DOHH2 (cell line): ENCODE measurements at regions not wholly inside any gene's neighbourhood (a gene's known extent, or its start where the extent isn't known, plus 50 kb on each side); places are given as distances from the start of the nearest gene placed in this dataset.

Experiments
- H3F3A ChIP-seq: fragments of 200-600 bp; sonication (generic), shearing (Covaris generic); 2 replicates; pipeline ENCODE4 v1.6.0; 2016; ENCODE audit warnings: antibody characterized with exemption, mild to moderate bottlenecking; ENCODE audit not compliant: control insufficient read depth, insufficient read depth
- H3K27ac ChIP-seq: fragments of 200-600 bp; sonication (generic); 2 replicates; pipeline ENCODE4 v1.5.1; 2014; ENCODE audit warnings: low read depth, mild to moderate bottlenecking, low read length, moderate library complexity
- H3K27me3 ChIP-seq: fragments of 200-600 bp; sonication (generic); 2 replicates; pipeline ENCODE4 v1.6.1; 2014; ENCODE audit warnings: mild to moderate bottlenecking, low read length, mixed read lengths; ENCODE audit not compliant: control insufficient read depth
- H3K36me3 ChIP-seq: fragments of 200-600 bp; sonication (generic); 2 replicates; pipeline ENCODE4 v1.6.1; 2014; ENCODE audit warnings: mild to moderate bottlenecking, low read length, moderate library complexity, mixed read lengths; ENCODE audit not compliant: control insufficient read depth
- H3K4me1 ChIP-seq: fragments of 200-600 bp; sonication (generic); 2 replicates; pipeline ENCODE4 v1.6.1; 2014; ENCODE audit warnings: mild to moderate bottlenecking, low read length, mixed read lengths; ENCODE audit not compliant: control insufficient read depth
- H3K4me2 ChIP-seq: fragments of 200-600 bp; sonication (generic); 2 replicates; pipeline ENCODE4 v1.6.0; 2014; ENCODE audit warnings: mild to moderate bottlenecking, low read length, moderate library complexity
- H3K4me3 ChIP-seq: fragments of 200-600 bp; sonication (generic); 2 replicates; pipeline ENCODE4 v1.5.1; 2014; ENCODE audit warnings: mild to moderate bottlenecking, low read length, mixed read lengths
- H3K79me2 ChIP-seq: fragments of 200-600 bp; sonication (generic); 2 replicates; pipeline ENCODE4 v1.6.1; 2014; ENCODE audit warnings: mild to moderate bottlenecking, low read length, mixed read lengths; ENCODE audit not compliant: control insufficient read depth
- H3K9me2 ChIP-seq: fragments of 200-600 bp; sonication (generic); replicated peaks from 2 replicates; pipeline ENCODE4 v1.6.1; 2014; ENCODE audit warnings: mild to moderate bottlenecking, low read length, mixed read lengths; ENCODE audit not compliant: control insufficient read depth
- H3K9me3 ChIP-seq: fragments of 200-600 bp; sonication (generic); 2 replicates; pipeline ENCODE4 v1.6.1; 2014; ENCODE audit warnings: antibody characterized with exemption, low read length, mixed read lengths; ENCODE audit not compliant: control insufficient read depth, insufficient read depth
- H4K20me1 ChIP-seq: fragments of 200-600 bp; sonication (generic); 2 replicates; pipeline ENCODE4 v1.6.0; 2014; ENCODE audit warnings: low read depth, mild to moderate bottlenecking, antibody characterized with exemption, low read length, moderate library complexity; ENCODE audit not compliant: control insufficient read depth, insufficient read depth
- CTCF ChIP-seq: fragments of 200-600 bp; sonication (generic); IDR thresholded peaks from one replicate; pipeline ENCODE4 v1.5.1; 2014; ENCODE audit warnings: antibody characterized with exemption, mild to moderate bottlenecking, low read depth, low read length; ENCODE audit not compliant: poor library complexity, severe bottlenecking
- EZH2phosphoT487 ChIP-seq: fragments of 200-600 bp; sonication (generic); IDR thresholded peaks from 2 replicates; pipeline ENCODE4 v1.6.1; 2017; ENCODE audit warnings: borderline replicate concordance, mild to moderate bottlenecking, antibody characterized with exemption, low read length, moderate library complexity, mixed read lengths

- Histone ChIP-seq H3K27me3 (no peaks in the 10 kb centered on the region), H4K20me1 (no peaks in the 10 kb centered on the region), H3K36me3 (no peaks in the 10 kb centered on the region), H3K9me3 (0 out of 2 replicates have a peak, but pooled peaks cover 3% of the 10 kb centered on the region), H3K27ac (no peak overlapping the region), H3K9me2 (no peaks in the 10 kb centered on the region; the same call in 1 of the 2 replicates), H3K4me1 (no peaks in the 10 kb centered on the region), H3K4me2 (no peak overlapping the region), H3K79me2 (no peaks in the 10 kb centered on the region), H3K4me3 (no peak overlapping the region), H3F3A (no peaks in the 10 kb centered on the region)
- TF ChIP-seq EZH2phosphoT487 (no peak), CTCF (no peak)
Observed at GRCh38 chr6:156519940-156520339, 257.2 kb upstream of the ARID1B start.

- H3K9me2 ChIP-seq = no peaks in the 10 kb centered on the region; the same call in 1 of the 2 replicates
- peaks cover 3% of the 10 kb centered on the region; the same call in 1 of the 2 replicates for H3K27me3 ChIP-seq
- no peaks in the 10 kb centered on the region for H3F3A ChIP-seq
- no peaks in the 10 kb centered on the region for H3K4me1 ChIP-seq
- no peak overlapping the region for H3K4me2 ChIP-seq
- TF ChIP-seq EZH2phosphoT487 = no peak
- TF ChIP-seq CTCF = no peak
- H3K79me2 ChIP-seq = no peaks in the 10 kb centered on the region
- no peak overlapping the region for H3K27ac ChIP-seq
- no peak overlapping the region for H3K4me3 ChIP-seq
- 0 out of 2 replicates have a peak, but pooled peaks cover 3% of the 10 kb centered on the region for H3K9me3 ChIP-seq
- H4K20me1 ChIP-seq = no peaks in the 10 kb centered on the region
- no peaks in the 10 kb centered on the region for H3K36me3 ChIP-seq
Observed at GRCh38 chr6:156517088-156517487, 260.1 kb upstream of the ARID1B start.

- 0 out of 2 replicates have a peak, but pooled peaks cover 3% of the 10 kb centered on the region for H3K9me3 ChIP-seq
- H3K36me3 ChIP-seq = no peaks in the 10 kb centered on the region
- H3K27me3 ChIP-seq = peaks cover 12% of the 10 kb centered on the region
- no peak for TF ChIP-seq EZH2phosphoT487
- H3K4me1 ChIP-seq = no peaks in the 10 kb centered on the region
- no peaks in the 10 kb centered on the region for H4K20me1 ChIP-seq
- H3K4me3 ChIP-seq = no peak overlapping the region
- H3F3A ChIP-seq = no peaks in the 10 kb centered on the region
- no peaks in the 10 kb centered on the region for H3K79me2 ChIP-seq
- no peak overlapping the region for H3K27ac ChIP-seq
- no peak overlapping the region for H3K4me2 ChIP-seq
- no peaks in the 10 kb centered on the region; the same call in 1 of the 2 replicates for H3K9me2 ChIP-seq
Observed at GRCh38 chr6:156515242-156515641, 261.9 kb upstream of the ARID1B start.

GRCh38 chr6:156513504-156513903 lies 263.7 kb upstream of the ARID1B start:
- Histone ChIP-seq H3K4me3 (no peak overlapping the region), H3F3A (no peaks in the 10 kb centered on the region), H3K27ac (no peak overlapping the region), H3K4me2 (no peak overlapping the region), H3K4me1 (no peaks in the 10 kb centered on the region), H3K79me2 (no peaks in the 10 kb centered on the region), H3K27me3 (peaks cover 12% of the 10 kb centered on the region), H3K9me2 (no peaks in the 10 kb centered on the region; the same call in 1 of the 2 replicates), H3K36me3 (no peaks in the 10 kb centered on the region), H4K20me1 (no peaks in the 10 kb centered on the region), H3K9me3 (0 out of 2 replicates have a peak, but pooled peaks cover 2% of the 10 kb centered on the region)
- TF ChIP-seq EZH2phosphoT487 (no peak), CTCF (no peak)
